GM12878 (cell line): ENCODE measurements at regions not wholly inside any gene's neighbourhood (a gene's known extent, or its start where the extent isn't known, plus 50 kb on each side); places are given as distances from the start of the nearest gene placed in this dataset.

Experiments
- ATAC-seq: fragments of 200-7000 bp; cut with Tn5 transposase; 3 replicates; pipeline ENCODE4 v1.9.1; 2020; ENCODE audit warnings: mild to moderate bottlenecking, moderate library complexity
- BruUV-seq: library from RNA; stranded (reverse); fragments of 400-500 nt; replicated peaks from 2 replicates; lab custom pipeline; 2021; lab: Mats Ljungman, UMichigan
- CTCF ChIA-PET: fragments of 300-600 bp; sonication (Branson Sonifier 250); formaldehyde crosslinking; extraction: SDS; loops from one replicate; lab custom pipeline; 2021; ENCODE audit warnings: inconsistent platforms; lab: Yijun Ruan, JAX
- POLR2A ChIA-PET: fragments of 350-600 bp; formaldehyde crosslinking; extraction: SDS; loops from one replicate; lab custom pipeline; 2021; ENCODE audit warnings: inconsistent platforms; lab: Charles Lee
- RAD21 ChIA-PET: fragments of 300-600 bp; sonication (Branson Sonifier 250); formaldehyde crosslinking; loops from one replicate; lab custom pipeline; 2023; ENCODE audit warnings: antibody characterized with exemption; ENCODE audit not compliant: unreplicated experiment; lab: Charles Lee
- SMC1A ChIA-PET: fragments of 300-600 bp; sonication (Branson Sonifier 250); formaldehyde crosslinking; loops from one replicate; lab custom pipeline; 2023; ENCODE audit not compliant: unreplicated experiment, uncharacterized antibody; lab: Charles Lee
- DNase-seq: peaks from one replicate; pipeline ENCODE4 v3.0.0-alpha.2; 2011; ENCODE audit warnings: low read depth, low spot score
- FAIRE-seq: peaks from 3 replicates; lab custom pipeline; 2011; peaks lifted over from hg19 to GRCh38; lab: Jason Lieb, UNC
- H2AFZ ChIP-seq: 2 replicates; pipeline ENCODE4 v1.6.0; 2011; ENCODE audit warnings: low read depth, low read length, control low read depth; ENCODE audit not compliant: control insufficient read depth
- H3K27ac ChIP-seq: 2 replicates; pipeline ENCODE4 v1.5.1; 2011; ENCODE audit warnings: control low read depth; ENCODE audit not compliant: control insufficient read depth, insufficient read depth
- H3K27me3 ChIP-seq, 2 experiments: replicated peaks in 1 of 2; 2 replicates each; pipeline versions ENCODE4 v1.6.0 to v1.6.1; 2011; ENCODE audit warnings: low read length in 1 of 2; ENCODE audit not compliant: control insufficient read depth in 2 of 2, insufficient read depth in 2 of 2
- H3K36me3 ChIP-seq, 2 experiments: 2 replicates each; pipeline ENCODE4 v1.5.1; 2011; ENCODE audit warnings: low read length in 1 of 2; ENCODE audit not compliant: control insufficient read depth in 2 of 2, insufficient read depth in 2 of 2
- H3K4me1 ChIP-seq: 2 replicates; pipeline ENCODE4 v1.6.1; 2011; ENCODE audit warnings: mild to moderate bottlenecking, low read length, moderate library complexity, mixed read lengths; ENCODE audit not compliant: control insufficient read depth, insufficient read depth
- H3K4me2 ChIP-seq: 2 replicates; pipeline ENCODE4 v1.6.0; 2011; ENCODE audit warnings: control low read depth; ENCODE audit not compliant: control insufficient read depth, insufficient read depth
- H3K4me3 ChIP-seq: fragments of 200-600 bp; sonication (generic); 2 replicates; pipeline ENCODE4 v1.5.1; 2016
- H3K79me2 ChIP-seq: 2 replicates; pipeline ENCODE4 v1.6.0; 2011; ENCODE audit warnings: low read length; ENCODE audit not compliant: control insufficient read depth, insufficient read depth
- H3K9ac ChIP-seq: 2 replicates; pipeline ENCODE4 v1.8.0; 2011; ENCODE audit warnings: low read length, control low read depth, mixed read lengths; ENCODE audit not compliant: control insufficient read depth, insufficient read depth
- H3K9me3 ChIP-seq: replicated peaks from 3 replicates; pipeline ENCODE4 v1.5.1; 2011; ENCODE audit warnings: mild to moderate bottlenecking, low read length; ENCODE audit not compliant: control insufficient read depth, insufficient read depth
- H4K20me1 ChIP-seq: 2 replicates; pipeline ENCODE4 v1.6.0; 2011; ENCODE audit not compliant: control insufficient read depth, insufficient read depth
- BCL3 ChIP-seq: IDR thresholded peaks from 2 replicates; pipeline ENCODE4 v1.6.1; 2011; ENCODE audit warnings: borderline replicate concordance, low read depth, mild to moderate bottlenecking, moderate library complexity, low read length; ENCODE audit not compliant: insufficient read depth, poor library complexity, severe bottlenecking
- CEBPB ChIP-seq, 2 experiments: fragments of 150-350 bp in 1 of 2; IDR thresholded peaks; 2 replicates each; pipeline ENCODE4 v1.6.1; 2012 to 2014; ENCODE audit warnings: low read depth in 2 of 2, low read length in 2 of 2, borderline replicate concordance in 1 of 2, inconsistent platforms in 1 of 2
- CHD4 ChIP-seq: fragments of 200-600 bp; sonication (generic); IDR thresholded peaks from 2 replicates; pipeline ENCODE4 v1.6.1; 2016; ENCODE audit warnings: mild to moderate bottlenecking
- CREM ChIP-seq: IDR thresholded peaks from 2 replicates; pipeline ENCODE4 v1.6.1; 2014; ENCODE audit warnings: antibody characterized with exemption, low read depth
- EP300 ChIP-seq, 2 experiments: fragments of 150-350 bp in 1 of 2; IDR thresholded peaks; 2 replicates each; pipeline ENCODE4 v1.6.1; 2011 to 2012; ENCODE audit warnings: low read depth in 2 of 2, low read length in 2 of 2, borderline replicate concordance in 1 of 2, improper control_type of control experiment in 1 of 2, inconsistent platforms in 1 of 2; ENCODE audit not compliant: control insufficient read depth in 1 of 2
- GABPA ChIP-seq: IDR thresholded peaks from 2 replicates; pipeline ENCODE4 v1.6.1; 2014; ENCODE audit warnings: antibody characterized with exemption, low read depth, mild to moderate bottlenecking, inconsistent platforms
- HDAC2 ChIP-seq: fragments of 200-600 bp; sonication (generic); IDR thresholded peaks from 2 replicates; pipeline ENCODE4 v1.6.1; 2017
- HDAC6 ChIP-seq: fragments of 200-600 bp; sonication (generic); IDR thresholded peaks from one replicate; pipeline ENCODE4 v1.8.0; 2017; ENCODE audit warnings: antibody characterized with exemption; ENCODE audit not compliant: unreplicated experiment
- HDGF ChIP-seq: fragments of 450-650 bp; IDR thresholded peaks from 2 replicates; pipeline ENCODE4 v1.6.1; 2016; ENCODE audit warnings: antibody characterized with exemption
- KAT2A ChIP-seq: conservative IDR thresholded peaks from 2 replicates; pipeline ENCODE4 v1.6.1; 2011; ENCODE audit warnings: low read depth, low read length; ENCODE audit not compliant: control insufficient read depth
- KLF5 ChIP-seq: fragments of 450-650 bp; IDR thresholded peaks from 2 replicates; pipeline ENCODE4 v1.6.1; 2014; ENCODE audit warnings: mild to moderate bottlenecking; ENCODE audit not compliant: partially characterized antibody
- MTA3 ChIP-seq: IDR thresholded peaks from 2 replicates; pipeline ENCODE4 v1.6.1; 2012; ENCODE audit warnings: low read length, inconsistent platforms, borderline replicate concordance
- MYC ChIP-seq: IDR thresholded peaks from 2 replicates; pipeline ENCODE4 v1.6.1; 2011; ENCODE audit warnings: mild to moderate bottlenecking, low read length, moderate library complexity, inconsistent platforms; ENCODE audit not compliant: insufficient read depth, insufficient replicate concordance, insufficient read length, severe bottlenecking
- NRF1 ChIP-seq: conservative IDR thresholded peaks from 2 replicates; pipeline ENCODE4 v1.6.1; 2011; ENCODE audit warnings: mild to moderate bottlenecking, low read depth, low read length, improper control_type of control experiment
- PAX8 ChIP-seq: fragments of 450-650 bp; IDR thresholded peaks from 2 replicates; pipeline ENCODE4 v1.6.1; 2017; ENCODE audit warnings: mild to moderate bottlenecking, moderate library complexity
- SIX5 ChIP-seq: IDR thresholded peaks from 2 replicates; pipeline ENCODE4 v1.6.1; 2011; ENCODE audit warnings: mild to moderate bottlenecking, low read depth, low read length, moderate library complexity; ENCODE audit not compliant: severe bottlenecking
- SMC3 ChIP-seq: IDR thresholded peaks from 2 replicates; pipeline ENCODE4 v1.6.1; 2011; ENCODE audit warnings: low read length, improper control_type of control experiment, borderline replicate concordance
- SPI1 ChIP-seq: IDR thresholded peaks from 2 replicates; pipeline ENCODE4 v1.6.1; 2011; ENCODE audit warnings: low read depth, mild to moderate bottlenecking, low read length, moderate library complexity, borderline replicate concordance; ENCODE audit not compliant: insufficient read depth
- TAF1 ChIP-seq: IDR thresholded peaks from 2 replicates; pipeline ENCODE4 v1.6.1; 2011; ENCODE audit warnings: mild to moderate bottlenecking, low read depth, low read length, borderline replicate concordance
- TBL1XR1 ChIP-seq: IDR thresholded peaks from 2 replicates; pipeline ENCODE4 v1.6.1; 2012; ENCODE audit warnings: low read depth, low read length, improper control_type of control experiment
- ZNF274 ChIP-seq: IDR thresholded peaks from one replicate; pipeline ENCODE4 v1.8.0; 2011; ENCODE audit not compliant: insufficient read length, insufficient read depth
- ZSCAN29 ChIP-seq: fragments of 450-650 bp; IDR thresholded peaks from 2 replicates; pipeline ENCODE4 v1.6.1; 2017; ENCODE audit warnings: mild to moderate bottlenecking, moderate library complexity
- ZZZ3 ChIP-seq: IDR thresholded peaks from 2 replicates; pipeline ENCODE4 v1.6.1; 2011; ENCODE audit warnings: low read depth; ENCODE audit not compliant: control insufficient read depth, insufficient read length
- WGBS: methylation state at CpG from one replicate; pipeline ENCODE4 v1.1.6; 2016; ENCODE audit warnings: low lambda C conversion rate; ENCODE audit not compliant: insufficient replicate concordance, insufficient coverage; ENCODE audit errors: missing lambda C conversion rate; 5-methylcytosine and 5-hydroxymethylcytosine counted together
- in situ Hi-C: fragments of 300-500 bp; cut with MboI; formaldehyde crosslinking; loops from 9 replicates; pipeline ENCODE4 v1.14.3; 2018; ENCODE audit warnings: mixed read lengths
- intact Hi-C: fragments of 100-400 bp; cut with micrococcal nuclease; formaldehyde crosslinking; loops from one replicate; pipeline ENCODE4 v1.14.2; 2022; ENCODE audit not compliant: unreplicated experiment

GRCh38 chr6:11956781-11957180, 55.3 kb upstream of the HIVEP1 start (continued):
- no peak for TF ChIP-seq SPI1
- TF ChIP-seq GABPA, result no peak
- no peak for TF ChIP-seq MTA3
- no peak for TF ChIP-seq HDAC6

DNA sequence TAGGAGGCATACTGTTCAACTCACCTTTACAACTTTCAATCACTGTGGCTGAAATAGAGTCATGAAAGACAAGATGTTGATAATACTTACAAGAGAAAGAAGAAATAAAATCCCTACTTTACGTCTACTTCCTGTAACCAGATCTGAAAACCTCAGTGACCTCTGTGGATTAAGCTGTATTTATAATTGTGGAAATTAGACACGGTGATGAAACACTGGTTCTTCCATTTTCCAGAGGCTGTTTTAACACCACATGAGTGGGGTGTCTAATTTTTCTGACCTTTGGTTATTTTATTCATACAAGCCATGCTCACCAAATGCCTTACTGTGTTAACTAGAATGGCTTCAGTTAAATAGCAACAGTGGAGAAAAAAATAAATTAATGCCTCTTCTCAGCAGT, 58.5 kb upstream of the HIVEP1 start:
- no peaks in the 10 kb centered on the region for H4K20me1 ChIP-seq
- no peak for FAIRE-seq
- no peak overlapping the region for H3K4me3 ChIP-seq
- H3K36me3 ChIP-seq, result no peaks in the 10 kb centered on the region
- no peak for ATAC-seq
- in situ Hi-C loops, result no loop called here
- TF ChIP-seq CREM (no peak), ZSCAN29 (no peak), CEBPB (IDR thresholded peaks at IDR 0.05; ENCODE audit: borderline replicate concordance in 1 of 2, low read depth in 2 of 2, low read length in 2 of 2) (no peak), ZZZ3 (no peak), TAF1 (no peak), HDAC2 (no peak), MYC (no peak), PAX8 (no peak), CHD4 (no peak), HDGF (no peak), NRF1 (no peak), SMC3 (no peak), TBL1XR1 (no peak), KAT2A (no peak), EP300 (IDR thresholded peaks at IDR 0.05; ENCODE audit: borderline replicate concordance in 1 of 2, control insufficient read depth in 1 of 2, low read depth in 2 of 2, low read length in 2 of 2) (no peak), KLF5 (no peak), BCL3 (no peak), SIX5 (no peak), ZNF274 (no peak)
- no peaks in the 10 kb centered on the region for H3K27me3 ChIP-seq
- CTCF ChIA-PET, result no interaction called here
- BruUV-seq, result no TSS peak
- SMC1A ChIA-PET, result interaction anchor here (1.4 to 2.5 kb wide), 3 partner anchors 10 to 18 kb away, joined by 3 to 7 read pairs (median 5); no protein-coding TSS in a partner anchor
- no peak overlapping the region for H2AFZ ChIP-seq
- 100% methylated on average over 2 of the region's 2 CpGs for WGBS
- no peak overlapping the region for H3K27ac ChIP-seq
- RAD21 ChIA-PET, result no interaction called here
- no peaks in the 10 kb centered on the region for H3K9me3 ChIP-seq
- intact Hi-C loops, result no loop called here
- H3K9ac ChIP-seq, result no peak overlapping the region
- POLR2A ChIA-PET, result no interaction called here
- no peak overlapping the region for H3K4me2 ChIP-seq
- H3K4me1 ChIP-seq, result no peaks in the 10 kb centered on the region
- H3K79me2 ChIP-seq, result no peaks in the 10 kb centered on the region
- DNase-seq, result no peak
